Neural progenitor cell (in vitro differentiated cells): ENCODE measurements at regions not wholly inside any gene's neighbourhood (a gene's known extent, or its start where the extent isn't known, plus 50 kb on each side); places are given as distances from the start of the nearest gene placed in this dataset.

ENCODE experiments used
- DNase-seq: peaks from one replicate; pipeline ENCODE4 v3.0.0-alpha.2; 2016; ENCODE audit warnings: low spot score
- H2AFZ ChIP-seq: fragments of 200-600 bp; sonication (generic); replicated peaks from 2 replicates; pipeline ENCODE4 v1.6.1; 2016; ENCODE audit warnings: antibody characterized with exemption
- H3F3A ChIP-seq: fragments of 200-600 bp; sonication (generic); 2 replicates; pipeline ENCODE4 v1.6.1; 2016; ENCODE audit warnings: antibody characterized with exemption, low read depth
- H3K27ac ChIP-seq: fragments of 200-600 bp; sonication (generic); 2 replicates; pipeline ENCODE4 v1.5.1; 2016; ENCODE audit warnings: mild to moderate bottlenecking
- H3K27me3 ChIP-seq: fragments of 200-600 bp; sonication (generic); 2 replicates; pipeline ENCODE4 v1.6.1; 2016; ENCODE audit warnings: mild to moderate bottlenecking, moderate library complexity
- H3K36me3 ChIP-seq: fragments of 200-600 bp; sonication (generic); 2 replicates; pipeline ENCODE4 v1.5.1; 2016
- H3K4me1 ChIP-seq: fragments of 200-600 bp; sonication (generic); 2 replicates; pipeline ENCODE4 v1.6.1; 2016; ENCODE audit warnings: mixed run types
- H3K4me2 ChIP-seq: fragments of 200-600 bp; sonication (generic); 2 replicates; pipeline ENCODE4 v1.6.1; 2016
- H3K4me3 ChIP-seq: fragments of 200-600 bp; sonication (generic); 2 replicates; pipeline ENCODE4 v1.5.1; 2016
- H3K79me2 ChIP-seq: fragments of 200-600 bp; sonication (generic); 2 replicates; pipeline ENCODE4 v1.6.1; 2016; ENCODE audit warnings: low read depth
- H3K9ac ChIP-seq: fragments of 200-600 bp; sonication (generic); 2 replicates; pipeline ENCODE4 v1.6.1; 2016
- H3K9me3 ChIP-seq: fragments of 200-600 bp; sonication (generic); 2 replicates; pipeline ENCODE4 v1.5.1; 2016; ENCODE audit warnings: low read depth
- H4K20me1 ChIP-seq: fragments of 200-600 bp; sonication (generic); 2 replicates; pipeline ENCODE4 v1.6.1; 2016; ENCODE audit warnings: low read depth
- H3K27ac Mint-ChIP-seq: 3 replicates; pipeline ENCODE4 v1.8.0; 2021; ENCODE audit warnings: mixed read lengths
- H3K27me3 Mint-ChIP-seq: 2 replicates; pipeline ENCODE4 v1.8.0; 2022; ENCODE audit warnings: low read depth, mild to moderate bottlenecking, inconsistent platforms, moderate library complexity, mixed read lengths; ENCODE audit not compliant: insufficient read depth
- H3K36me3 Mint-ChIP-seq: 3 replicates; pipeline ENCODE4 v1.8.0; 2021; ENCODE audit warnings: mixed read lengths
- H3K4me1 Mint-ChIP-seq: 3 replicates; pipeline ENCODE4 v1.8.0; 2021; ENCODE audit warnings: mixed read lengths
- H3K4me3 Mint-ChIP-seq: 3 replicates; pipeline ENCODE4 v1.8.0; 2021; ENCODE audit warnings: mild to moderate bottlenecking, moderate library complexity, mixed read lengths
- H3K9me3 Mint-ChIP-seq: 3 replicates; pipeline ENCODE4 v1.8.0; 2020; ENCODE audit warnings: mixed read lengths
- EZH2 ChIP-seq: fragments of 200-600 bp; sonication (generic); IDR thresholded peaks from 2 replicates; pipeline ENCODE4 v1.6.1; 2017; ENCODE audit warnings: antibody characterized with exemption, mild to moderate bottlenecking, moderate library complexity
- EZH2phosphoT487 ChIP-seq: fragments of 200-600 bp; sonication (generic); IDR thresholded peaks from 2 replicates; pipeline ENCODE4 v1.6.1; 2017; ENCODE audit warnings: antibody characterized with exemption
- TF ChIP-seq, protein P1 (sequence below): fragments of 200-600 bp; sonication (generic); IDR thresholded peaks from 2 replicates; pipeline ENCODE4 v1.5.1; 2017; ENCODE audit warnings: antibody characterized with exemption, mild to moderate bottlenecking

- no peak overlapping the region for H3K4me3 Mint-ChIP-seq
- no peaks in the 10 kb centered on the region for H3K4me1 Mint-ChIP-seq
These were observed 415.3 kb upstream of the TECRL start for GRCh38 chr4:64824591-64824990.

GRCh38 chr4:64822405-64822804, 413.2 kb upstream of the TECRL start:
- Histone ChIP-seq H3K9me3 (no peaks in the 10 kb centered on the region), H3K4me3 (no peak overlapping the region), H3K4me2 (no peak overlapping the region), H2AFZ (no peak overlapping the region), H3K79me2 (no peaks in the 10 kb centered on the region), H3K36me3 (no peaks in the 10 kb centered on the region), H4K20me1 (no peaks in the 10 kb centered on the region), H3K4me1 (no peaks in the 10 kb centered on the region), H3K9ac (no peak overlapping the region), H3K27ac (no peak overlapping the region), H3F3A (no peaks in the 10 kb centered on the region), H3K27me3 (no peaks in the 10 kb centered on the region)
- H3K27me3 Mint-ChIP-seq: no peaks in the 10 kb centered on the region
- TF ChIP-seq EZH2phosphoT487 (no peak), EZH2 (no peak)
- TF ChIP-seq, protein P1, sequence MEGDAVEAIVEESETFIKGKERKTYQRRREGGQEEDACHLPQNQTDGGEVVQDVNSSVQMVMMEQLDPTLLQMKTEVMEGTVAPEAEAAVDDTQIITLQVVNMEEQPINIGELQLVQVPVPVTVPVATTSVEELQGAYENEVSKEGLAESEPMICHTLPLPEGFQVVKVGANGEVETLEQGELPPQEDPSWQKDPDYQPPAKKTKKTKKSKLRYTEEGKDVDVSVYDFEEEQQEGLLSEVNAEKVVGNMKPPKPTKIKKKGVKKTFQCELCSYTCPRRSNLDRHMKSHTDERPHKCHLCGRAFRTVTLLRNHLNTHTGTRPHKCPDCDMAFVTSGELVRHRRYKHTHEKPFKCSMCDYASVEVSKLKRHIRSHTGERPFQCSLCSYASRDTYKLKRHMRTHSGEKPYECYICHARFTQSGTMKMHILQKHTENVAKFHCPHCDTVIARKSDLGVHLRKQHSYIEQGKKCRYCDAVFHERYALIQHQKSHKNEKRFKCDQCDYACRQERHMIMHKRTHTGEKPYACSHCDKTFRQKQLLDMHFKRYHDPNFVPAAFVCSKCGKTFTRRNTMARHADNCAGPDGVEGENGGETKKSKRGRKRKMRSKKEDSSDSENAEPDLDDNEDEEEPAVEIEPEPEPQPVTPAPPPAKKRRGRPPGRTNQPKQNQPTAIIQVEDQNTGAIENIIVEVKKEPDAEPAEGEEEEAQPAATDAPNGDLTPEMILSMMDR: no peak
- no peak for DNase-seq
- H3K27ac Mint-ChIP-seq: no peak overlapping the region
- H3K4me3 Mint-ChIP-seq: no peak overlapping the region
- H3K9me3 Mint-ChIP-seq: no peaks in the 10 kb centered on the region
- H3K4me1 Mint-ChIP-seq: no peaks in the 10 kb centered on the region
- H3K36me3 Mint-ChIP-seq: no peaks in the 10 kb centered on the region

More at GRCh38 chr4:64824591-64824990, 415.3 kb upstream of the TECRL start:
- Histone ChIP-seq H4K20me1 (no peaks in the 10 kb centered on the region), H3K9ac (no peak overlapping the region), H3K4me2 (no peak overlapping the region), H3K9me3 (no peaks in the 10 kb centered on the region), H3K27me3 (no peaks in the 10 kb centered on the region), H3F3A (no peaks in the 10 kb centered on the region), H3K27ac (no peak overlapping the region), H3K36me3 (no peaks in the 10 kb centered on the region), H2AFZ (no peak overlapping the region), H3K79me2 (no peaks in the 10 kb centered on the region), H3K4me1 (no peaks in the 10 kb centered on the region), H3K4me3 (no peak overlapping the region)
- Mint-ChIP-seq H3K9me3 (no peaks in the 10 kb centered on the region), H3K27me3 (no peaks in the 10 kb centered on the region), H3K27ac (no peak overlapping the region), H3K36me3 (no peaks in the 10 kb centered on the region)
- TF ChIP-seq EZH2: no peak
- no peak for TF ChIP-seq EZH2phosphoT487
- TF ChIP-seq, protein P1: no peak
- DNase-seq: no peak

DNA sequence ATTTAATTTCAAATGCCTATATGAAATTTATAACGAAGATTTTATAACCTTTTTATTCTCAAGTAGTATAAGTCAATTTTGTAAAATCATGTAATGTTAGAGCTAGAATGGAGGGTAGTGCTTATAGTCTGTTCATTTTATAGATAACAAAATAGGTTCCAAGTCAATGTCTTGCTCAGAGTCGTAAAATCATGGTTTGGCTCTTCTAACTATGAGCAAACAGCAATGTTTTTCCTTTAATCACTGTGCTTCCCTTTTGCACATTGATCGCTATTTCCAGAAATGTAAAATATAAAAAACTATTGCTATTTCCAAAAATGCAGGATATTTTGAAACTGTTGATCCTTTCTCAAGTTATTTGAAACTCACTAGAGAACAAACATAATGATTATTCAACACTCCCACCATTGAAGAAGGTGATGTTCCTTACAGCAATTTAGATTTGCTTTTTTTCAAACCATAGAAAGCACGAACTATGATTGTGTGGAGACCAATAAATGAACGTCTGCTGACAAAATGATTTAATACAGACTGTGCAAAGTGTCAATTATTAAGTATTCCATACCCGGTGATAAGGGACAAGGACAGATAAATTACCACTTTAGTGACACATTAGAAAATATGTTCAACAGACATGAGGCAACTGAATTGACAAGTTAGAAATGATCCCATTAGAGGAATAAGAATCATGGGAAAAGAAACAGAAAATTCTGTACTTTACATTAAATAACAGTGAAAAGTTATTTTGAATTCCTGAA, 412.1 kb upstream of the TECRL start:
- H3K36me3 Mint-ChIP-seq: no peaks in the 10 kb centered on the region
- H3K4me3 Mint-ChIP-seq: no peak overlapping the region
- Histone ChIP-seq H3F3A (no peaks in the 10 kb centered on the region), H3K9ac (no peak overlapping the region), H3K4me2 (no peak overlapping the region), H3K79me2 (no peaks in the 10 kb centered on the region), H2AFZ (no peak overlapping the region), H3K27ac (no peak overlapping the region), H3K27me3 (no peaks in the 10 kb centered on the region), H3K4me1 (no peaks in the 10 kb centered on the region), H4K20me1 (no peaks in the 10 kb centered on the region), H3K9me3 (no peaks in the 10 kb centered on the region), H3K36me3 (no peaks in the 10 kb centered on the region), H3K4me3 (no peak overlapping the region)
- TF ChIP-seq EZH2: no peak
- no peak for TF ChIP-seq EZH2phosphoT487
- TF ChIP-seq, protein P1: no peak
- H3K4me1 Mint-ChIP-seq: no peaks in the 10 kb centered on the region
- DNase-seq: no peak
- no peak overlapping the region for H3K27ac Mint-ChIP-seq
- no peaks in the 10 kb centered on the region for H3K9me3 Mint-ChIP-seq
- H3K27me3 Mint-ChIP-seq: no peaks in the 10 kb centered on the region
